GM19025 (cell line): ENCODE measurements at regions not wholly inside any gene's neighbourhood (a gene's known extent, or its start where the extent isn't known, plus 50 kb on each side); places are given as distances from the start of the nearest gene placed in this dataset.
"Not testable (repeated sequence)": the region's sequence is repeated elsewhere in the genome, so short reads cannot be mapped to it uniquely, and the experiment has no call there.

Experiments used
- ATAC-seq: cut with Tn5 transposase; IDR thresholded peaks from one replicate; pipeline ENCODE4 v1.9.1; 2021; ENCODE audit warnings: mild to moderate bottlenecking, low read depth, moderate library complexity; ENCODE audit not compliant: unreplicated experiment

DNA sequence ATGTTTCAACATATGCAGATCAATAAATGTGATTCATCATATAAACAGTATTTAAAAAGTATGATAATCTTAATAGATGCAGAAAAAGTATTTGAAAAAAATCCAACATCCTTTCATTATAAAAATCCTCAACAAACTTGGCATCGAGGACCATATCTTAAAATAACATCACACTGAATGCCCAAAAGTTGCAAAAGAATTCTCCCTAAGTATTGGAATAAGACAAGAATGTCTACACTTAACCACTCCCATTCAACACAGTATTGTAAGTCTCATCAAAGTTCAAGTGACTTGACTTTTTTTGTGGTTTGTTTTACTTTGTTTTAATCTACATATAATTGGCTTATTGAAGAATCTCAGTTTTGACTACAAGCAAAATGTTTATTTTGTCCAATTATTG, 779.0 kb upstream of the SLIT2 start:
- no peak for ATAC-seq

DNA sequence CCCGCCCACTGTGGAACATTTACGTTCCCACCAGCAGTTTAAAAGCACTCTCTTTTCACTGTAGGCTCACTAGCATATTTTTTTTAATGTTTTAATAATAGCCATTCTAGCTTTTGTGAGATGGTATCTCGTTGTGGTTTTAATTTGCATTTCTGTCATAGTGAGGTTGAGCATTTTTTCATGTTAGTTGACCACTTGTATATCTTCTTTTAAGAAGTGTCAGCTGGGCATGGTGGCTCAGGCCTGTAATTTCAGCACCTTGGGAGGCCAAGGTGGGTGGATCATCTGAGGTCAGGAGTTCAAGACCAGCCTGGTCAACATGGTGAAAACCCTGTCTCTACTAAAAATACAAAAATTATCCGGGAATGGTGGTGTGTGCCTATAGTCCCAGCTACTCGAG, 781.7 kb upstream of the SLIT2 start:
- not testable (repeated sequence) for ATAC-seq

DNA sequence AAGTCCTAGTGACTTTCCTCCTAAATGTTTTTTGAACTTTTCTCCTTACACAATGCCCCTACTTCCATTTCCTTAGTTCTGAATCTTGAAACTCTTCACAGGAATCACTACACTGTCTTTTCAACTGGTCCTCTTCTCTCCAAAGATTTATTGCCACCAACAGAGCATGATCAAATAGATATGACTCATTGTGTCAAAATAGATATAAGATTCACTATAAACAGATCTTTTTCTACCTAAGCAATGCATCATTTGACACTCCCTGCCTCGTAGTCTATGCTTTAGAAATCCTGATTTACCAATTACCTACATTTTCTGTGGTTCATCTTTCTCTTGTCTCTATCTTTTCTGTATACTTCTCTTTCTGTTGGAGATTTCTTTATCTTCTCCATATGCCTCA, 789.6 kb upstream of the SLIT2 start:
- no peak for ATAC-seq

DNA sequence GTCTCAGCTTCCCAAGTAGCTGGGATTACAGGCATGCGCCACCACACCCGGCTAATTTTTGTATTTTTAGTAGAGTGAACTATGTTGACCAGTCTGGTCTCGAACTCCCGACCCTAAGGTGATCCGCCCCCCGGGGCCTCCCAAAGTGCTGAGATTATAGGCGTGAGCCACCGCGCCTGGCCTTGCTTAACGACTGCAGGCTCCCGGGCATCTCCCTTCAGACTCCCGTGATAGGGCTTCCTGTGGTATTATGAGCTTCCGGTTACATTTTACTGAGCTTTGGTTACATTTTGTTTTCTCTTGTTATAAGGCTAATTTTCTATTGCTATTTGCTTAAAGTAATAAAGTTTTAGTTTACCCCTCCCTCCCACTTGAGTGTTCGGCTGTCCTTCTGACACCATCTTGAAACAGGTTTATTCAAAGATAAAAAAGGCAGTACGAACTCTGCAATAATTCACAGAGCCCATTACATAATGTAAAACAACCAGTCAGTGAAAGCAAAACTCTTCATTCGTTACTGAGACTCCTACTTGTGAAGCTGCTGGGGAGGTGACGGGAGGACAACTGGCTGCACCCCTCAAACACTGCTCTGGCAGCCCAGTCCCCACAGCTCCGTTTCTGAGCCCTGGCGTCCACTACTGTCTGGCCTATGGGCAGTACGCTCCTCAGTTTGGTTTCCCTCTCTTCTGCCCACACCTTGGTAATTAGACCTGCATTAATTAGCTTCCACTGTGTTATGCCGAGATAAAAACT, 795.7 kb upstream of the SLIT2 start:
- ATAC-seq, result no peak

DNA sequence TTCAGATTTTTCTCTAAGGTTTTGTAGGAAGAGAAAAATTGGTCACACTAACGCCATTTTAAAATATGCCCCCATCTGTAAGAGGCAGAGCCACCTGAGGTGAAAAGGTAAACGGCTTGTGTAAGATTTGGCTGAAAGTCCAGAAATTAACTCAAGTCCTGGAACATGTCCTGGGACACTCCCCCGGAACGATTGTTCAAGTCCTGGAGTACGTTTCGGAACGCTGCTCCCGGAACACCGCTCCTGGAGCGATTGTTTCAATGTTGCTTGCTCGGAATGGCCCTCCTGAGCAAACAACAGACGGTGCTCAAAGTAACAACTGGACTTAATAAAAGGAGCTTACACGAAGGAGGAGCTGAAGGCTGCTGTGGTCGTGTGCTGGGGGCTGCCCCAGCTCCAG, 796.5 kb upstream of the SLIT2 start:
- no peak for ATAC-seq

DNA sequence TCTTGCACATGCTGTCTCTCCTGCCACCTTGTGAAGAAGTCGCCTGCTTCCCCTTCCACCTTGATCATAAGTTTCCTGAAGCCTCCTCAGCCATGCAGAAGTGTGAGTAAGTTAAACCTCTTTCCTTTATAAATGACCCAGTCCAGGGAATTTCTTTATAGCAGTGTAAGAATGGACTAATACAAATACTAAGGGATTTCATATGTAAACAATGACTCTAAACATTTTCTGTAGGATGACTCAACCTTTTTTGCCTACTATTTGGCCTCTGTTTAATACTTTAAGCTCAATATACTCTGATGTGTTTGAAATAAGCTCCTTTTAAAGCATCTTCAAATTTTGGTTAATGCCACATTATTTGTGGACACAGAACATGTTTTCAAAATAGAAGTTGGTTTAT, 813.5 kb upstream of the SLIT2 start:
- no peak for ATAC-seq

DNA sequence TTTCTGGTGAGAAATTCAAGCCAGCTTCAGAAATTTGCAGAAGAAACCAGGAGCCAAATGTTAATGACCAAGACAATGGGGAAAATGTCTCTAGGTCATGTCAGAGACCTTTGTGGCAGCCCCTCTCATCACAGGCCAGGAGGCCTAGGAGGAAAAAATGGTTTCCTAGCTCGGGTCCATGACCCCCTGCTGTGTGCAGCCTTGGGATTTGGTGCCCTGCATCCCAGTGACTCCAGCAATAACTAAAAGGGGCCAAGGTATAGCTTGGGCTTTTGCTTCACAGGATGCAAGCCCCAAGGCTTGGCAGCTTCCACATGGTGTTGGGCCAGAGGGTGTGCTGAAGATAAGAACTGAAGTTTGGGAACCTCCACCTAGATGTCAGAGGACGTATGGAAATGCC, 814.7 kb upstream of the SLIT2 start:
- ATAC-seq, result no peak

DNA sequence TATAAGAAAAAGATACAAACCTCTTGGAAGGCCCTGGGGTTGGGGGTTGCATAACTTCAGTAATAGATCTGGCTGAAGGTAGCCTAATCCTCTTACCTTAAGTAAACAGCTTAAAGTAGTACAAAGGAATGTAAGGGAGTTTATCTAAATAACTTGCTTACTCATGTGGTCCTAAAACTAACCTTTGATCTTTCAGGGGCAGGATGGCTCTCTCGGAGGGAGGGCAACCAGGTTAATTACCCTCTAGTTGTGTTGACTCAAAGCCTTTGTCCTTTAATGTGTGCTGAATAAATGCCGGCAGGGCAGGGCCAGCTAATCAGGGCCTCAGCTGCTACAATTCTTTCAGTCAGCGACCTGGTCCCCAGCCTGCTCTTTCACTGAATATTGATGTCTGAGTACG, 822.0 kb upstream of the SLIT2 start:
- no peak for ATAC-seq

DNA sequence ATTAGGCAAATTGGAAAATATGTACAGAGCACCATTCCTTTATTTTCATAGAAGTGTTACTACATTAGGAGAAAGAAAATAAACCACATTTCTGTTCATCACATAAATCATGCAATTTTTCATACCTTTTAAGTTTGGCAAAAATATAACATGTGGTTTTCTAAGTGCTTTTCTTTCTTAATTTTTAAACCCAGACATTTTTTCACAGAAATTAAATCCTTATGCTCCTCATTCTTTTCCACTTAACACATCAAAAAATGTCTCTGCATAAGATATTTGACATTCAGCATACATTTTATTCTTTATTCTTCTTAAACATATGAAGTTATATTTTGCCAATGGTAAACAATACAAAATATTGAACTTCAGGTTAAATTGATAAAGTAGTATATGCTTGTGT, 826.6 kb upstream of the SLIT2 start:
- no peak for ATAC-seq

DNA sequence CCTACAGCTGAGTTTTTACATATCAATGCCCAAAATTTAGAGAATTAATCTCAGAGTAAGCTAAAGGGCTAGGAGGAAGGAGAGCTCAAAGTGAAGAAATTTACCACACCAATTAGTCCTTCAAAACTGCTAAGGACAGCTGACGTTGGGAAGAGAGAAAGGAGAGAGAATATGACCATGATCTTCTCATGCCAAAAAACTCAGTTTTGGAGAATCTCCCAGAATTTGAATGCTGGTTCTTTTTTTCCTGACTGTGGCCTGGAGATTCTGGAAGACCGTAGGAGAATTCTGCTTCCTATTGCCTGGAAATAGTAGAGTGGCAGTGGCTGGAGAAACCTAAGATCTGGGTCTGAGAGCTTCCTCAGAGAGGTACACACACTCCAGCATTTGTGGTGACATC, 834.4 kb upstream of the SLIT2 start:
- ATAC-seq, result no peak

DNA sequence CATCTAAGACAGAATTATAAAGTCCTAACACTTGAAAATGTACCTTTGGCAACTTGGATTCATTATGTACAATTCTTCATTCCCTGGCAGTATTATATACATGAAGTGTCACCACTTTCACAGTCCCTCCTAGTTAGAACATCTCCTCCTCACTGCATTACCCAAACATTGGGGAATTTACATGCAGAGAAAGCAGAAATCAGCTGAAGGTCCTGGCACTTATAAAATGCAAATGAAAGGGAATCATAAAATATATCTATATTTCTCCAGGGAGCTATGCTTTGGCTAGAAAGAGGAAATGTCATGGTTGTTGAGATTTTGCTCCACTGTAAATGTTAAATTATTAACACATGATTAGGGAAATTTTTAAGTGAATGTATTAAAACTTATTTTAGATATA, 835.6 kb upstream of the SLIT2 start:
- ATAC-seq, result no peak

DNA sequence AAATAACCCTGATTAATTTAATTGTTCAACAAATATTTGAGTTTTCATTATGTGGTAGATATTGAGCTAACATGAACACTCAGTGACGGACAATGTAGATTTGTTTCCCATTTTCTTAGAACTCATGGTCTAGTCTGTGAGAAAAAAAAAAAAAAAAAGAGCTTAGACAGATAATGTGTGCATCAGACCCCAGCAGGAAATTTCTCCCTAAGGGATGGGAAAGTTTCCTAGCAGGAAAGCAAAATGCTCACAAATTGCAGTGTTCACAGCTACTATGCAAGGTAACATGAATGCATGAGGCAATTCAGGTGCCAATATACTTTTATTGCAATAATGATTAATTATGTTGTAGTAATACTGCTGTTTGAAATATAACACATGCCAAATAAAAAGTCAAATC, 843.2 kb upstream of the SLIT2 start:
- ATAC-seq, result no peak

DNA sequence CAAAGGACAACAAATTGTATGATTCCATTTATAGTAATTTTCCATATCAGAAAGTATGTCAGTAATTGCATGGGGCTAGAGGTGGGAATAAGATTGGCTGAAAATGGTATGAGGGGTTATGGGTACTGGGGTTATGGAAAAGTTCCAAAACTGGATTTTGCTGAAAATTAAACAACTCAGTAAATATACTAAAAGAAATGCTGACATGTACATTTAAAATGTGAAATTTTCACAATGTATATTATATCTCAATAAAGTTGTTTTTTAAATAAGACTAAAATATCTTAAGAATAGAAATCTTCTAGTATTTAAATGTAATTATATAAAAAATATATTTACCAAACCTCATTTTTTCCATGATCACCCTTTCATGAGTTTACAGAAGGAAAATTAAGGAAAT, 844.9 kb upstream of the SLIT2 start:
- ATAC-seq, result no peak

DNA sequence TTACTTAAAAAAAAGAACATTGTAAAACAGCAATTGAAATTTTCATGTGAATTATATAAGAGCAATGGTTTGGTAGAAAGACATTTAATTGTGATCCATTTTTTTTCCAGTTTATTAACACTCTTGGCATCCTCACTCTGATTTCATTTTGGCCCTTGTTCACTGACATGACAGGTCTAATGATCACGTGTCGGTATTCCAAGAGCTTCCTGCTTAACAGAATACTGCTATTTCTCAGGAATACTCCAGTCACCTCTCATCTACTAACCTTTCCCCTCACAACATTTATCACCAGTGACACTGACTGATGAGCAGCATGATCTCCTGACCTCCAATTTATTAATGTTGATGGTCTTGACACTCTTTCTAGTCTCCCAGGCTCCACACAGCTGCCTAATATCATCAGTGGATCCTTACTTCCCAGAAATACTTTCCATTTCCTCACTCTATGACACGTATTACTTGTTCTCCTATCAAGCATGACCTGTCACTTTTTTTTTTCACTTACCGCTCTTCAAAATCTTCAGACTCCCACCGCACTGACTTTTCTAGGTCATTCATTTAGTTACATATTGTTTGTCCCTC, 847.8 kb upstream of the SLIT2 start:
- ATAC-seq, result no peak

DNA sequence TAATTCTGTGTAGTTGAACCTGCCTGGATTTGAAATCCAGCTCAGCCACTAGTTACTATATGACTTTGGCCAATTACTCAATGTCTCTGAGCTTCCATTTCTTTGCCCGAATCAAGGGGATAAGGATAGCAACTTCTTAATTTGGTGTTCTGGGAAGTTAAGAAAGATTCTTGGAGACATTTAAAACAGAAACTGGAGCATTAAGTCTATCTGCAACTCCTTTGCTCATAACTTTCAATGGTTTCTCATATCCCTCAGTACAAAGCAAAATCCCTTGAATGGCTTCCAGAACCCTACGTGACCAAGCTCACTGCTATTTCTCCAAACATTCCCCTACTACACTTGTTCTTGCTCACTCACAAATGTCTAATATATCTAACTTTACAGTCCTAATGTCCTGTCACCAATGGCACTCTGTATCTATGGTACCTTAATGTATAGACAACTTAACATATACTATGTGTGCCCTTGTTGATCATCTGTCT, 849.1 kb upstream of the SLIT2 start:
- no peak for ATAC-seq

DNA sequence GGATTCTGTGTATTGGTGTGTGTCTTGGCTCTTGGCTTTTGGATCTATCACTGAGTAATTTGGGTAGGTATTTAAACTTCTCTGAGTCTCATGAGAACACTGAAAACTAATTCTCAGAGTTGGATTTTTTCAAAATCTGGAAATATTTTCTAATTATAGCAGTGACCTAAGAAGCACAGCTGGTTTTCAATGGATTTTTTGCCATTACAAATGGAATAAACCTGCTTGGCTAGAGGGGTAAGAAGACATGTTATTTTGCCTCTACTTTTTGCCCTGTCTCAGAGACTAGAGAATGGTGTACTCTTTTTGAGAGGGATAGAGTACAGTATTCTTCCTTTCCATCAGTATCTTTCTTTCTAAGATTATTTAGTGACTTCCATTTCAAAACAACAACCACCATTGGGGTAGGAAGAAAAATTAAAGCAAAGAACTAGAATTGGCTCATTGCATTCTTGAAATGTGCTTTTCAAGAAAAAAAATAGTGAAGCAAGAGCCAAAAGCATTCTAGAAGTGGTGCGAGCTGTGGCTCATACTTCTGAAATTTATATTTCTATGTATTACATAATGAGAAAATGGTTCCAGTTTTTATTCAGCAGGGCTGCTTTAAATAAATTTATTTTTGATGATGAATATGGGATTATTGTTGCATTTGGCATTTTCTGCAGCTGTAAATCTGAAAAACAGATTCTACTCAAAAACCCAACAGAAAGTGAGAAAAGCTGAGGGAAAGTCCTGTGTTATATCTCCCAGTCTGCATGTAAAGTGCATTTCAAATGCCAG, 850.2 kb upstream of the SLIT2 start:
- ATAC-seq, result no peak

DNA sequence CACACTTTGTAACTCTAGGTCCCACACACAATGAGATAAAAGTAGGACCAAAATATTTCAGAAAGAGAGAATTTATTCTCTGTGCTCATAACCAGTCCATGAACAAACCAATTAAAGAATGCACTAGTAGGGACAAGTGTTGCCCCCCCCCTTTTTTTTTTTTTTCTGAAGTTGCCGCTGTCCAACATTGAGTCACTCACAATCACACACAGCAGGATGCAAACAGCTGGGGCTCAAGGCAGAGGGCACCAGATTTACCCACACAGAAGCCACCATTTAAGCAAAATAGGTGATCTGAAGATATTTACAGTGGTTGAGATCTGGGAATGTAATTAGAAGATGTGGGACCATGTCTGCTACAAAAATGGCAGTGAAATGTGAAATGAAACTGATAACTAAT, 850.9 kb upstream of the SLIT2 start:
- no peak for ATAC-seq

DNA sequence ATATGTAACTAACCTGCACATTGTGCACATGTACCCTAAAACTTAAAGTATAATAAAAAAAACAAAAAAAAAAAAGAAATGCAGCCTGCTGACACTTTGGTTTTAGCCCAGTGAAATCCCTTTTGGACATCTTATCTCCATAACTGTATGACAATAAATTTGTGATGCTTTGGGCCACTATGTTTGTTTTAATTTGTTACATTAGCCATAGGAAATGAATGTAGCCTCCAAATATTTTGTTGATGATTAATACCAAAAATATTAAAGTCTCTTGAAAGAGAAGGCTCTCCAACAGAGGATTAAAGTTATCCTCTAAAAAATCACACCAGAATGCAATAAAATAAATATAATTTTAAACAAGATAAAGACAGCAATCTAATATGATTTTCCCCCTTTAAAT, 852.7 kb upstream of the SLIT2 start:
- no peak for ATAC-seq

DNA sequence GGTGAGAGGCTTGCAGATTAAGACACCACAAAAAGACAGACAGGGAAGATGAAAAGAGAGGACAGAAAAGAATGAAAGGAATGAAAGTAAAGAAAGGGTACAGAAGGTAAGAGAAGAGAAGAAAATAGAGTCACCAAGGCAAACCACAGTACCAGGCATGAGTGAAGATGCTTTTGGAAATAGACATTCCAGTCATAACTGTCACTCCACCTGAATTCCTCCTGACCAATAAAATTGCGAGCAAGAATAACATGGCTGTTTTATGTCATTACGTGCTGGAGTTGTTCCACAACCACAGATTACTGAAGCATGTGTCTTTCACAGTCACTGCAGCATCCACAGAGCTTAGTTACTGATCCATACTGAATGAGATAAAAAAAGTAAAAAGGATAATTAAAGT, 864.9 kb upstream of the SLIT2 start:
- no peak for ATAC-seq

DNA sequence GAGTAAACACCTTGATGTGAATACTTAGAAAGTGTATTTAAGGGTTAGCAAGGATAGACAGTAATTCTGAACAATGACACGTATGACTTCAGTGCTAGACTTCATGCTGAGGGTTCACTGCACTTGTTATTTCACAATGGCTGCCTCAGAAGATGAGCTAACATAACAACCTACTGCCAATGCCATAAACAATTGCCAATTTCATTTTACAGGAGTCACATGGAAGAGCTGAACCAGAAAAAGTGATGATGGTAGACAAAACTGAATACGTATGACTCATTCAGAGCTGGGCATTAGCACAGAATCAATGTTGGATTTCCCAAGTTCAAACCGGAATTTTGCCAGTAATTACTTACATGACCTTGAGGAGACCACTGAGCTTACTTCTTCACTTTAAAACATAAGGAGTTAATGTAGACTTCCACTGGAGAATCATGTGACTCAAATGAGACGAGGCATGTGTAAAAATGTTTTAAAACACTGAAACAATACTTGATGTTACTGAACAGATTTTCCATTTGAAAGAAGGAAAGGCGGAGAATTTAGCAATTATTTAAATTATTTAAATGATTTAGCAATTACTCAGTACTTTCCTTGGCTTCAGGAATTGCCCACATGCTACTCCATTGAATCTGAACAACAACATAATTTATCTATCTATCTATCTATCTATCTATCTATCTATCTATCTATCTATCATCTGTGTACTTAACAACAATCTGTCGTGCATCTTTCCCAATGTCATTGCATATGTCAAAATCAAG, 868.5 kb upstream of the SLIT2 start:
- no peak for ATAC-seq

DNA sequence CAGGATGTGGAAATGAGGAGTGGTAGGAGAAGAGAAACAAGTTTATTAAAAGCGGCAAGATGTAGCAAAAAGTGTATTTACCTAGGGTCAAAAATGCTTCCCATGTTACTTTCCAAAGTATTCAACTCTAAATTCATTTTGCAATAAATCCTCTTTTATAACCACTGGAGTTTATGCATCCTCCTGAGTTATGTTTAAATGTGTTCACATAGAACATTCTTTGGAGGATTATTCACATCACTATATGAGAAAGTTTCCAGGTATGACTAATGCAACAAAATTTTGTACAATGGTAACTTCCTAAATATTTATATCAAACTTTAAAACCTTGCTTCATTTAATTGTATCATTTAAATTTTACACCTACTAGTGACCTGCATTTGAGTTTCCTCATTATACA, 870.6 kb upstream of the SLIT2 start:
- no peak for ATAC-seq
